ENCODE measurements at regions not wholly inside any gene's neighbourhood (a gene's known extent, or its start where the extent isn't known, plus 50 kb on each side); places are given as distances from the start of the nearest gene placed in this dataset.

DNA sequence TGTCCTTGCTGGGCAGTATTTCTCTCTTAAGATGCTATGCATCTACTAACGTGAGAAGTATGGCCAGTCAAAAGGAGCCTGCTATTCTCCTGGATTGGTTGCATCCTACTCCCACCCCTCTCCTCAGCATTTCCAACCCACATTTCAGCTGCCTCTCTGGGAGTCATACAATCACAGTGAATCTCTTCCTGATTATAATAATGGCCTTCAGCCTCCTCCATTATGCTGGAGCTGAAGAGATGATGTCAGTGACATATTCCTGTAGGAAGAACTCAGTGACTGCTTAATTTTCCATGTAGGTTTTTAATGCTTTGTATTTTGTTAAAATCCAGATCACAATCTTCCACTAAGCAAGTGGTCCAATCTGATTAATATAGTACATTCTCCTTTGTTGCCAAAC lies 82.7 kb upstream of the SUCLG2 start:
- no peaks in the 10 kb centered on the region for H3K4me1 ChIP-seq (ENCODE audit: control insufficient read depth, insufficient read depth, low read length, poor library complexity, severe bottlenecking)
- 86 to 100% methylated on average over 1 of the region's 1 CpG for WGBS, 2 experiments (ENCODE audit: insufficient coverage in 2 of 2)
- no peak overlapping the region for H3K4me3 ChIP-seq (ENCODE audit: extremely low read depth, insufficient read depth, low read length, poor library complexity, severe bottlenecking)
- no peaks in the 10 kb centered on the region for H3K9me3 ChIP-seq (ENCODE audit: control insufficient read depth, low read length)
- H3K36me3 ChIP-seq (ENCODE audit: control insufficient read depth, insufficient read depth, low read length), result no peaks in the 10 kb centered on the region
- H3K27ac ChIP-seq (ENCODE audit: low read depth, low read length, severe bottlenecking), result no peak overlapping the region

DNA sequence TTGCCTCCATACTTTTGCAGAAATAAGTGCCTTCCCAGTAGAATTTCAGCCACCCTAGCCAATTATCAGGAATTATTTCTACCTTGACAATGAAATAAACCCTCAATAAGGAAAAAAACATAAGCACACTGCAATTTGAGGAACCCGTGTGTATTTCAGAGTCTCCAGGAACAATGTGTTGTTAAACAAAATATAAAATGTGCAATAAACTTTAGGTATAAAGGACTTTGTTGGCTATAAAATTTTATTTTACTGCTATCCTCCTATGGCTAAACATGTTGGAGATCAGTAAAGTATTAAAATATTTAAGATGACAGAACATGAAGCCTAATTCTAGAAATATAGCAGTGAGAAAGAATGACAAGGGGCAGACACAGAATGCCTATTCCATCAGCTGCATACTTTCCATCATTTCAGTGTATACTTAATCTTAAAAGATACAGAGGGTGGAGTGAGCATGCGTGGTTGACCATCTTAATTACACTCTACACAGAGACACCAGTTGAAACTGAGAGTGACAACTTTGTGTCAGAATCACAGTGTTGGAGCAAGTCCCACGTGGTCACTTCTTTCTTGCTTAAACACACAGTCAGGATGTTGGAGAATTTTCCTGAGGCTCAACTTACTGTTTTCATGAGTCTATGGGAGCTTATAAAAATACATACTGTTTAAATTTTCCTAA lies 79.0 kb upstream of the SUCLG2 start:
- H3K4me1 ChIP-seq (ENCODE audit: control insufficient read depth, insufficient read depth, low read length, poor library complexity, severe bottlenecking), result no peaks in the 10 kb centered on the region
- no peaks in the 10 kb centered on the region for H3K9me3 ChIP-seq (ENCODE audit: control insufficient read depth, low read length)
- H3K36me3 ChIP-seq (ENCODE audit: control insufficient read depth, insufficient read depth, low read length), result no peaks in the 10 kb centered on the region
- WGBS, 2 experiments (ENCODE audit: insufficient coverage in 2 of 2), result 80% methylated on average over 1 of the region's 3 CpGs; no CpG with 5 or more reads in 1 of the 2 experiments
- no peak overlapping the region for H3K4me3 ChIP-seq (ENCODE audit: extremely low read depth, insufficient read depth, low read length, poor library complexity, severe bottlenecking)
- no peak overlapping the region for H3K27ac ChIP-seq (ENCODE audit: low read depth, low read length, severe bottlenecking)

DNA sequence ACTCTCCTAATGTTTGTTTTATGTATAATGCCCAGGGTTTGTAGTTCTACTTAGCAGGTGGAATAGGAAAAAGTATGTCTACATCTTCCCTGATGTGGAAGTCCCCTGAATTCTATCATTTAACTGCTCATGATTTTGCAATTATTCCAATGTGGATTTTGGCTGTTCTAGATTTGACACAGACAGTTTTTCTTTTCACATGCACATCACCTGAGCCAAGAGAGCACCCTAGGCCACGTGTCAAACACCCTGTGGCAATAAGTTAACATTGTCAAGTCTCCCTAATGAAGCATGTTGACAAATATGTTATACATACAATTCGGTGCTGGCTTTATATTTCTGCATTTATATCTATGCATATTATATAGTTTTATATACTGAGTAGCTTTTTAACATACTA lies 70.0 kb upstream of the SUCLG2 start:
- 83% methylated on average over 1 of the region's 2 CpGs; no CpG with 5 or more reads in 1 of the 2 experiments for WGBS, 2 experiments (ENCODE audit: insufficient coverage in 2 of 2)
- H3K4me1 ChIP-seq (ENCODE audit: control insufficient read depth, insufficient read depth, low read length, poor library complexity, severe bottlenecking), result no peaks in the 10 kb centered on the region
- no peak overlapping the region for H3K4me3 ChIP-seq (ENCODE audit: extremely low read depth, insufficient read depth, low read length, poor library complexity, severe bottlenecking)

GRCh38 chr3:67723863-67724262 lies 69.5 kb upstream of the SUCLG2 start:
- no peaks in the 10 kb centered on the region for H3K36me3 ChIP-seq (ENCODE audit: control insufficient read depth, insufficient read depth, low read length)
- 40% methylated on average over 1 of the region's 1 CpG; no CpG with 5 or more reads in 1 of the 2 experiments for WGBS, 2 experiments (ENCODE audit: insufficient coverage in 2 of 2)
- H3K4me3 ChIP-seq (ENCODE audit: extremely low read depth, insufficient read depth, low read length, poor library complexity, severe bottlenecking), result no peak overlapping the region
- no peaks in the 10 kb centered on the region for H3K4me1 ChIP-seq (ENCODE audit: control insufficient read depth, insufficient read depth, low read length, poor library complexity, severe bottlenecking)
- no peak overlapping the region for H3K27ac ChIP-seq (ENCODE audit: low read depth, low read length, severe bottlenecking)
- H3K9me3 ChIP-seq (ENCODE audit: control insufficient read depth, low read length), result no peaks in the 10 kb centered on the region

More for the DNA sequence above, 70.0 kb upstream of the SUCLG2 start:
- Histone ChIP-seq H3K27ac (ENCODE audit: low read depth, low read length, severe bottlenecking) (no peak overlapping the region), H3K36me3 (ENCODE audit: control insufficient read depth, insufficient read depth, low read length) (no peaks in the 10 kb centered on the region), H3K9me3 (ENCODE audit: control insufficient read depth, low read length) (no peaks in the 10 kb centered on the region)

DNA sequence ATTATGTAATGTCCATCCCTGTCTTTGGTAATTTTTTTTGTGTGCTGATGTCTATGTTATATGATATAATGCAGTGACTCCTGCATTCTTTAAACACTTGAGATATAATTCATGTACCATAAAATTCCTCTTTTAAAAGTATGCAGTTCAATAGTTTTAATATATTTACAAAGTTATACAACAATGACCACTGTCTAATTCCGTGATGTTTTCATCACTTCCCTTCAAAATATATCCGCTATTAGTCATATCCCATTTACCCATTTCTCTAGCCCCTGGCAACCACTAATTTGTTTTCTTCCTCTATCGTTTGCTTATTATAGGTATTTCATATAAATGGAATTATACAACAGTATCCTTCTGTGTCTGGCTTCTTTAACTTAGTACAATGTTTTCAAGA lies 64.9 kb upstream of the SUCLG2 start:
- Histone ChIP-seq H3K9me3 (ENCODE audit: control insufficient read depth, low read length) (no peaks in the 10 kb centered on the region), H3K4me3 (ENCODE audit: extremely low read depth, insufficient read depth, low read length, poor library complexity, severe bottlenecking) (no peak overlapping the region), H3K36me3 (ENCODE audit: control insufficient read depth, insufficient read depth, low read length) (no peaks in the 10 kb centered on the region), H3K27ac (ENCODE audit: low read depth, low read length, severe bottlenecking) (no peak overlapping the region), H3K4me1 (ENCODE audit: control insufficient read depth, insufficient read depth, low read length, poor library complexity, severe bottlenecking) (no peaks in the 10 kb centered on the region)
- whole genome bisulfite sequencing, 2 experiments (ENCODE audit: insufficient coverage in 2 of 2), result 100% methylated on average over 1 of the region's 3 CpGs; no CpG with 5 or more reads in 1 of the 2 experiments

DNA sequence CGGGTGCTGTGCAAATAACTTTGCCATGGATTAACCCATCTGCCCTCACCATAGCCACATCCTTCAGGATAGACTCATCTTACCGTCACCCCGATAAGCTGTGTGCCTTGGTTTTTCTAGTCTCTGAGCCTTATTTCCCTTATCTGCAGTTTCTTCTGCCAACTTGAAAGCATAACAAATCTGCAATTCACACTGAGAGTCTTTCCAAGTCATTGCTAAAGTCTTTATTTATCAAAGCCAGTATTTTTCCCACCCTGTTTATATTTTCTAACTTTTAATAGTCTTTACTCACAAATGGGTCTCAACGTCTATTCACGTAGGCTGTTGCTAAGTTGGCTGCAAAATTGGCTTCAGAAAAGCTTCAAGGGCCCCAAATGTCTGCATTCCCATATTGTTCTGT lies 61.6 kb upstream of the SUCLG2 start:
- Histone ChIP-seq H3K9me3 (ENCODE audit: control insufficient read depth, low read length) (no peaks in the 10 kb centered on the region), H3K4me1 (ENCODE audit: control insufficient read depth, insufficient read depth, low read length, poor library complexity, severe bottlenecking) (no peaks in the 10 kb centered on the region), H3K27ac (ENCODE audit: low read depth, low read length, severe bottlenecking) (no peak overlapping the region), H3K4me3 (ENCODE audit: extremely low read depth, insufficient read depth, low read length, poor library complexity, severe bottlenecking) (no peak overlapping the region), H3K36me3 (ENCODE audit: control insufficient read depth, insufficient read depth, low read length) (no peaks in the 10 kb centered on the region)
- 94% methylated on average over 4 to 5 of the region's 5 CpGs for WGBS, 2 experiments (ENCODE audit: insufficient coverage in 2 of 2)

DNA sequence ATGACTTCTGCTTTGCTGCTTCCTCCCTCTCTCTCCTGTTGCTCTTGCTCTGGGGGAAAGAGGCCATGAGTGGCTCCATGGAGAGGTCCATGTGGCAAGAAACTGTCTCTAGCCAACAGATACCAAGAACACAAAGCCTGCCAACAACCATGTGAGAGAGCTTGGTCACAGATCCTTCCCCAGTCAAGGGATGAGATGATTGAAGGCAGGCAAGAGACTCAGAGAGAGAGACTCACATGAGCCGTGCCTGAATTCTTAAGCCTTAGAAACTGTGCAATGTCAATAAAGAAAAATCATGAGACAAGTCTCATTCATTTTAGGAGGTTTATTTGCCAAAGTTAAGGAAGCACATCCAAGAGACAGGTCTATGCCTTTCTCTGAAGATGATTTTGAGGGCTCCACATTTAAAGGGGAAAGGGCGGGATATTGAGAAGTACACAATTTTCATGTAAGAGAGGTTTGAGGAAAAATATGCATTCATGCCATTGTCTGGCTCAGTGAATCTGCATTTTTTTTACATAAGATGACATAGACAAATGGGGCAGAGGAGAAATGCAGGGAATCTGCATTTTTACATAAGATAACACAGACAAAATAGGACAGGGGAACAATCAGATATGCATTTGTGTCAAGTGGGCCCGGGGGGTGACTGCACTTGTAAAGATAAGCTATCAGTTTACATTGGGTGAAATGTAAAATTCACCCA lies 59.5 kb upstream of the SUCLG2 start:
- no peak overlapping the region for H3K27ac ChIP-seq (ENCODE audit: low read depth, low read length, severe bottlenecking)
- H3K4me1 ChIP-seq (ENCODE audit: control insufficient read depth, insufficient read depth, low read length, poor library complexity, severe bottlenecking), result no peaks in the 10 kb centered on the region
- H3K9me3 ChIP-seq (ENCODE audit: control insufficient read depth, low read length), result no peaks in the 10 kb centered on the region
- H3K36me3 ChIP-seq (ENCODE audit: control insufficient read depth, insufficient read depth, low read length), result no peaks in the 10 kb centered on the region
- no peak overlapping the region for H3K4me3 ChIP-seq (ENCODE audit: extremely low read depth, insufficient read depth, low read length, poor library complexity, severe bottlenecking)
- 86 to 87% methylated on average over 2 to 3 of the region's 3 CpGs for WGBS, 2 experiments (ENCODE audit: insufficient coverage in 2 of 2)

GRCh38 chr3:67712259-67712658 lies 57.8 kb upstream of the SUCLG2 start:
- no peaks in the 10 kb centered on the region for H3K4me1 ChIP-seq (ENCODE audit: control insufficient read depth, insufficient read depth, low read length, poor library complexity, severe bottlenecking)
- no peak overlapping the region for H3K4me3 ChIP-seq (ENCODE audit: extremely low read depth, insufficient read depth, low read length, poor library complexity, severe bottlenecking)
- H3K27ac ChIP-seq (ENCODE audit: low read depth, low read length, severe bottlenecking), result no peak overlapping the region
- H3K36me3 ChIP-seq (ENCODE audit: control insufficient read depth, insufficient read depth, low read length), result no peaks in the 10 kb centered on the region
- H3K9me3 ChIP-seq (ENCODE audit: control insufficient read depth, low read length), result no peaks in the 10 kb centered on the region

DNA sequence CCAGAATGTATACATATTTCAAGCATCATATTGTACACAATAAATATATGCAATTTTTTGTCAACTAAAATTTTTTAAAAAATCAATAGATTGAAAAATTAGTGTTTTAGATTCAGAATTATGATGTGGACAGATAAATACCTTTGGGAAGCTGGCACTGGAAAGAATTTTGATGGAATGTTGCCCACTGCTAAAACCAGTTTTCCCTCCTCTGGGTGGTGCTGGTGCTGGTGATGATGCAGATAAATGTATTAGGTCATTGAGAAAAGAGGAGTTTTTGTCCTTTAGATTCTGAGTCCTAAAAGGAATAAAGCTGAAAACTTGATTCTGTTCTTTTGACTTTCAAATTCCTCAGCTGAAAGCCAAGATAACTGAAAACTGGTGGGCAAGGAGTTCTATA lies 56.0 kb upstream of the SUCLG2 start:
- Histone ChIP-seq H3K9me3 (ENCODE audit: control insufficient read depth, low read length) (no peaks in the 10 kb centered on the region), H3K27ac (ENCODE audit: low read depth, low read length, severe bottlenecking) (no peak overlapping the region), H3K4me3 (ENCODE audit: extremely low read depth, insufficient read depth, low read length, poor library complexity, severe bottlenecking) (no peak overlapping the region), H3K36me3 (ENCODE audit: control insufficient read depth, insufficient read depth, low read length) (no peaks in the 10 kb centered on the region), H3K4me1 (ENCODE audit: control insufficient read depth, insufficient read depth, low read length, poor library complexity, severe bottlenecking) (no peaks in the 10 kb centered on the region)

DNA sequence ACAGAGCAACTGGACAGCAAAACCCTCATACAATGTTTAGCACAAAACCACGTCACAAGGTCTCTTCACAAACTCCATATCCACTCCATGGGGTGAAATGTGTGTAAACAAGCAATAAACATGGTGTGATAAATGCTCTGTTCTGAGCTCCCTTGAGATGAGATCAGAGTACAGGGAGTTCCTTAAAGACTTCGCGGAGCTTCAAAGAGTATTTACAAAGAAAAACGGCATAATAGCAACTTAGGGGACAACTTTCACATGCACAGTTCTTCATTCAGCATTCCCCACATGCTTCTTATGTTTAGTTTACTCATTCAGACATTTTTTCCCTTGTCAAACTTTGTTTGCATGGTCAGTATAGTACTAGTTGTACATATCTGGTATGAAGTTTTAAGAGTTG lies 52.5 kb upstream of the SUCLG2 start:
- Histone ChIP-seq H3K4me1 (ENCODE audit: control insufficient read depth, insufficient read depth, low read length, poor library complexity, severe bottlenecking) (no peaks in the 10 kb centered on the region), H3K36me3 (ENCODE audit: control insufficient read depth, insufficient read depth, low read length) (no peaks in the 10 kb centered on the region), H3K4me3 (ENCODE audit: extremely low read depth, insufficient read depth, low read length, poor library complexity, severe bottlenecking) (no peak overlapping the region), H3K27ac (ENCODE audit: low read depth, low read length, severe bottlenecking) (no peak overlapping the region), H3K9me3 (ENCODE audit: control insufficient read depth, low read length) (no peaks in the 10 kb centered on the region)
- WGBS, 2 experiments (ENCODE audit: insufficient coverage in 2 of 2), result 40 to 70% methylated on average over 1 to 3 of the region's 4 CpGs

- Histone ChIP-seq H3K36me3 (ENCODE audit: control insufficient read depth, insufficient read depth, low read length) (no peaks in the 10 kb centered on the region), H3K27ac (ENCODE audit: low read depth, low read length, severe bottlenecking) (no peak overlapping the region), H3K9me3 (ENCODE audit: control insufficient read depth, low read length) (no peaks in the 10 kb centered on the region), H3K4me1 (ENCODE audit: control insufficient read depth, insufficient read depth, low read length, poor library complexity, severe bottlenecking) (no peaks in the 10 kb centered on the region), H3K4me3 (ENCODE audit: extremely low read depth, insufficient read depth, low read length, poor library complexity, severe bottlenecking) (no peak overlapping the region)
- 86 to 88% methylated on average over 4 of the region's 4 CpGs for WGBS, 2 experiments (ENCODE audit: insufficient coverage in 2 of 2)
Measured at GRCh38 chr3:67704322-67704721, 49.9 kb upstream of the SUCLG2 start.
